Smooth muscle cell (in vitro differentiated cells): ENCODE measurements at regions not wholly inside any gene's neighbourhood (a gene's known extent, or its start where the extent isn't known, plus 50 kb on each side); places are given as distances from the start of the nearest gene placed in this dataset.

ENCODE experiments used
- DNase-seq: peaks from one replicate; lab custom pipeline; 2025; ENCODE audit not compliant: unreplicated experiment; lab: John Stamatoyannopoulos, UW
- H2AFZ ChIP-seq: fragments of 200-600 bp; sonication (generic); 2 replicates; pipeline ENCODE4 v1.6.0; 2016; ENCODE audit warnings: antibody characterized with exemption, low read depth, mild to moderate bottlenecking
- H3F3A ChIP-seq: fragments of 200-600 bp; sonication (generic); 2 replicates; pipeline ENCODE4 v1.6.0; 2017; ENCODE audit warnings: antibody characterized with exemption, low read depth
- H3K27ac ChIP-seq: fragments of 200-600 bp; sonication (generic); 2 replicates; pipeline ENCODE4 v1.5.1; 2016; ENCODE audit warnings: low read depth, mild to moderate bottlenecking
- H3K27me3 ChIP-seq: fragments of 200-600 bp; sonication (generic); 2 replicates; pipeline ENCODE4 v1.6.1; 2016; ENCODE audit warnings: low read depth, mild to moderate bottlenecking
- H3K36me3 ChIP-seq: fragments of 200-600 bp; sonication (generic); 2 replicates; pipeline ENCODE4 v1.5.1; 2016; ENCODE audit warnings: low read depth
- H3K4me1 ChIP-seq: fragments of 200-600 bp; sonication (generic); 2 replicates; pipeline ENCODE4 v1.5.1; 2016; ENCODE audit warnings: low read depth
- H3K4me2 ChIP-seq: fragments of 200-600 bp; sonication (generic); 2 replicates; pipeline ENCODE4 v1.6.0; 2016; ENCODE audit warnings: mild to moderate bottlenecking
- H3K4me3 ChIP-seq: fragments of 200-600 bp; sonication (generic); 2 replicates; pipeline ENCODE4 v1.5.1; 2016; ENCODE audit warnings: mild to moderate bottlenecking
- H3K79me2 ChIP-seq: fragments of 200-600 bp; sonication (generic); 2 replicates; pipeline ENCODE4 v1.6.0; 2016; ENCODE audit warnings: low read depth, mild to moderate bottlenecking
- H3K9ac ChIP-seq: fragments of 200-600 bp; sonication (generic); 2 replicates; pipeline ENCODE4 v1.6.0; 2016; ENCODE audit warnings: low read depth
- H3K9me3 ChIP-seq: fragments of 200-600 bp; sonication (generic); replicated peaks from 2 replicates; pipeline ENCODE4 v1.5.1; 2016; ENCODE audit warnings: low read depth
- H4K20me1 ChIP-seq: fragments of 200-600 bp; sonication (generic); 2 replicates; pipeline ENCODE4 v1.6.0; 2016; ENCODE audit warnings: low read depth
- CTCF ChIP-seq: fragments of 200-600 bp; sonication (generic); IDR thresholded peaks from 2 replicates; pipeline ENCODE4 v1.5.1; 2017; ENCODE audit warnings: borderline replicate concordance, mild to moderate bottlenecking, antibody characterized with exemption; ENCODE audit not compliant: insufficient read depth, poor library complexity, severe bottlenecking
- WGBS: methylation state at CpG from one replicate; pipeline ENCODE4 v1.1.7; 2016; ENCODE audit warnings: low lambda C conversion rate; 5-methylcytosine and 5-hydroxymethylcytosine counted together

- 62% methylated on average over 3 of the region's 3 CpGs for WGBS
- H3K27ac ChIP-seq = no peak overlapping the region
- peaks cover 3% of the 10 kb centered on the region for H3K9me3 ChIP-seq
- H3K27me3 ChIP-seq = no peaks in the 10 kb centered on the region
- no peak for TF ChIP-seq CTCF
- no peaks in the 10 kb centered on the region for H4K20me1 ChIP-seq
- no peak overlapping the region for H3K4me2 ChIP-seq
- H3K36me3 ChIP-seq = no peaks in the 10 kb centered on the region
- H3K4me1 ChIP-seq = no peaks in the 10 kb centered on the region
- H3K79me2 ChIP-seq = no peaks in the 10 kb centered on the region
- no peak overlapping the region for H3K9ac ChIP-seq
- no peaks in the 10 kb centered on the region for H3F3A ChIP-seq
- H2AFZ ChIP-seq = no peak overlapping the region
- no peak for DNase-seq
- no peak overlapping the region for H3K4me3 ChIP-seq
These were observed 188.5 kb upstream of the RBMS3 start for GRCh38 chr3:29092348-29092747.

- Histone ChIP-seq H3K4me3 (no peak overlapping the region), H3K9me3 (peaks cover 3% of the 10 kb centered on the region), H3K27ac (no peak overlapping the region), H3K27me3 (no peaks in the 10 kb centered on the region), H3F3A (no peaks in the 10 kb centered on the region), H2AFZ (no peak overlapping the region), H4K20me1 (no peaks in the 10 kb centered on the region), H3K9ac (no peak overlapping the region), H3K79me2 (no peaks in the 10 kb centered on the region), H3K4me1 (no peaks in the 10 kb centered on the region), H3K36me3 (no peaks in the 10 kb centered on the region), H3K4me2 (no peak overlapping the region)
- WGBS = 54% methylated on average over 3 of the region's 3 CpGs
- no peak for TF ChIP-seq CTCF
- no peak for DNase-seq
These were observed 181.6 kb upstream of the RBMS3 start for GRCh38 chr3:29099296-29099695.

GRCh38 chr3:29099775-29100174 is 181.1 kb upstream of the RBMS3 start:
- Histone ChIP-seq H3K9ac (no peak overlapping the region), H2AFZ (no peak overlapping the region), H3F3A (no peaks in the 10 kb centered on the region), H3K36me3 (no peaks in the 10 kb centered on the region), H4K20me1 (no peaks in the 10 kb centered on the region), H3K27ac (no peak overlapping the region), H3K4me2 (no peak overlapping the region), H3K9me3 (peaks cover 3% of the 10 kb centered on the region), H3K4me1 (no peaks in the 10 kb centered on the region), H3K79me2 (no peaks in the 10 kb centered on the region), H3K4me3 (no peak overlapping the region), H3K27me3 (no peaks in the 10 kb centered on the region)
- TF ChIP-seq CTCF = no peak
- DNase-seq = no peak
- 67% methylated on average over 1 of the region's 1 CpG for WGBS

GRCh38 chr3:29100292-29100691 is 180.6 kb upstream of the RBMS3 start:
- Histone ChIP-seq H3K4me2 (no peak overlapping the region), H2AFZ (no peak overlapping the region), H3F3A (no peaks in the 10 kb centered on the region), H3K4me3 (no peak overlapping the region), H3K9me3 (peaks cover 3% of the 10 kb centered on the region), H3K27ac (no peak overlapping the region), H3K27me3 (no peaks in the 10 kb centered on the region), H3K36me3 (no peaks in the 10 kb centered on the region), H3K4me1 (no peaks in the 10 kb centered on the region), H3K79me2 (no peaks in the 10 kb centered on the region), H3K9ac (no peak overlapping the region), H4K20me1 (no peaks in the 10 kb centered on the region)
- WGBS = 95% methylated on average over 3 of the region's 3 CpGs
- TF ChIP-seq CTCF = no peak
- DNase-seq = no peak
